Astrocyte of the cerebellum (primary cell): ENCODE measurements at regions not wholly inside any gene's neighbourhood (a gene's known extent, or its start where the extent isn't known, plus 50 kb on each side); places are given as distances from the start of the nearest gene placed in this dataset.

Source experiments
- DNase-seq: peaks from one replicate; pipeline ENCODE4 v3.0.0-alpha.2; 2011; ENCODE audit warnings: low read depth
- H3K4me3 ChIP-seq: 2 replicates; pipeline ENCODE4 v1.5.1; 2011; ENCODE audit warnings: mild to moderate bottlenecking, low read depth, low read length, moderate library complexity
- CTCF ChIP-seq: IDR thresholded peaks from 2 replicates; pipeline ENCODE4 v1.5.1; 2012; ENCODE audit warnings: low read length, low read depth, moderate library complexity, mild to moderate bottlenecking; ENCODE audit errors: missing control alignments
- in situ Hi-C: cut with HindIII; loops from 2 replicates; pipeline ENCODE4 v1.10.0; 2017; ENCODE audit warnings: low sequenced_read_pairs

- no peak overlapping the region for H3K4me3 ChIP-seq
- TF ChIP-seq CTCF: no peak
- in situ Hi-C loops: no loop called here
- no peak for DNase-seq
Observed at GRCh38 chr6:93972791-93973190, 553.4 kb upstream of the EPHA7 start.

- in situ Hi-C loops: no loop called here
- TF ChIP-seq CTCF: no peak
- no peak overlapping the region for H3K4me3 ChIP-seq
- no peak for DNase-seq
Observed at GRCh38 chr6:93970684-93971083, 551.3 kb upstream of the EPHA7 start.

- no peak for TF ChIP-seq CTCF
- no peak overlapping the region for H3K4me3 ChIP-seq
- in situ Hi-C loops: no loop called here
- DNase-seq: no peak
Observed at GRCh38 chr6:93968126-93968525, 548.8 kb upstream of the EPHA7 start.

- in situ Hi-C loops: no loop called here
- no peak for TF ChIP-seq CTCF
- no peak overlapping the region for H3K4me3 ChIP-seq
- no peak for DNase-seq
Observed at GRCh38 chr6:93964926-93965325, 545.6 kb upstream of the EPHA7 start.

GRCh38 chr6:93964321-93964720, 545.0 kb upstream of the EPHA7 start:
- in situ Hi-C loops: no loop called here
- DNase-seq: no peak
- TF ChIP-seq CTCF: no peak
- H3K4me3 ChIP-seq: no peak overlapping the region

- in situ Hi-C loops: no loop called here
- DNase-seq: no peak
- no peak overlapping the region for H3K4me3 ChIP-seq
- no peak for TF ChIP-seq CTCF
Observed at GRCh38 chr6:93962566-93962965, 543.2 kb upstream of the EPHA7 start.

GRCh38 chr6:93954584-93954983, 535.2 kb upstream of the EPHA7 start:
- in situ Hi-C loops: no loop called here
- no peak overlapping the region for H3K4me3 ChIP-seq
- no peak for TF ChIP-seq CTCF
- no peak for DNase-seq
